Suprapubic skin (tissue), 4 donors: ENCODE measurements at regions not wholly inside any gene's neighbourhood (a gene's known extent, or its start where the extent isn't known, plus 50 kb on each side); places are given as distances from the start of the nearest gene placed in this dataset.
"Not testable (repeated sequence)": the region's sequence is repeated elsewhere in the genome, so short reads cannot be mapped to it uniquely, and the experiment has no call there.

Experiments used
- DNase-seq, 2 donors: peaks; one replicate each; pipeline ENCODE4 v3.0.0-alpha.2; 2019; ENCODE audit warnings: low spot score in 2 of 2
- H3K27ac ChIP-seq: fragments of 200-600 bp; sonication (generic); one replicate; pipeline ENCODE4 v1.5.1; 2019
- H3K27me3 ChIP-seq: fragments of 200-600 bp; sonication (generic); one replicate; pipeline ENCODE4 v1.5.1; 2019
- H3K36me3 ChIP-seq: fragments of 200-600 bp; sonication (generic); one replicate; pipeline ENCODE4 v1.5.1; 2019
- H3K4me1 ChIP-seq: fragments of 200-600 bp; sonication (generic); one replicate; pipeline ENCODE4 v1.5.1; 2019
- H3K4me3 ChIP-seq: fragments of 200-600 bp; sonication (generic); one replicate; pipeline ENCODE4 v1.5.1; 2019; ENCODE audit warnings: mild to moderate bottlenecking
- H3K9me3 ChIP-seq: fragments of 200-600 bp; sonication (generic); one replicate; pipeline ENCODE4 v1.5.1; 2019
- EP300 ChIP-seq: sonication (generic); formaldehyde crosslinking; IDR thresholded peaks from one replicate; pipeline ENCODE4 v1.6.1; 2017; ENCODE audit warnings: antibody characterized with exemption
- POLR2A ChIP-seq, 2 donors: fragments of 450-650 bp; IDR thresholded peaks; one replicate each; pipeline ENCODE4 v1.6.1; 2017; ENCODE audit warnings: antibody characterized with exemption in 2 of 2, mild to moderate bottlenecking in 2 of 2, moderate library complexity in 2 of 2
- POLR2AphosphoS5 ChIP-seq, 3 donors: sonication (generic); formaldehyde crosslinking; IDR thresholded peaks; one replicate each; pipeline ENCODE4 v1.6.1; 2017; ENCODE audit warnings: antibody characterized with exemption in 3 of 3
- WGBS: methylation state at CpG from one replicate; pipeline ENCODE4 v1.1.5; 2018; 5-methylcytosine and 5-hydroxymethylcytosine counted together
- TF ChIP-seq, protein P1 (sequence below), 2 donors: fragments of 200-600 bp in 1 of 2; fragments of 450-650 bp in 1 of 2; sonication (generic) in 1 of 2; IDR thresholded peaks; one replicate each; pipeline ENCODE4 v1.5.1; 2016 to 2019; ENCODE audit warnings: antibody characterized with exemption in 2 of 2, mild to moderate bottlenecking in 1 of 2, moderate library complexity in 1 of 2

DNA sequence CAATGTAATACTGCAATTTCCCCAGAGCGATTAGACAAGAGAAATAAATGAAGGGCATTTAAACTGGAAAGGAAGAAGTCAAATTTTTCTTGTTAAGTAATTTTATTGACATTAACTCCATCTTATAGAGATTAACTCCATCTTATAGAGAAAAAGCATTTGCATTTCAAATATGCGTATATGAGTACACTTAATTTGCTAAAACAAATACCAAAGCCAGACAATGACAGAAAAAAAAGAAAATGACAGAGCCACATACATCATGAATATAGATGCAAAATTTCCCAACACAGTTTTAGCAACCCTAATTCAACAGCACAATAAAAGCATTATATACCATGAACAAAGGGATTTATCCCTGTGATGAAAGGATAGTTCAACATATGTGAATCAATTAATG is 1293.1 kb upstream of the EYS start:
- TF ChIP-seq EP300 (no peak), POLR2AphosphoS5 (IDR thresholded peaks at IDR 0.05) (no peak), POLR2A (IDR thresholded peaks at IDR 0.05) (no peak)
- TF ChIP-seq, protein P1, sequence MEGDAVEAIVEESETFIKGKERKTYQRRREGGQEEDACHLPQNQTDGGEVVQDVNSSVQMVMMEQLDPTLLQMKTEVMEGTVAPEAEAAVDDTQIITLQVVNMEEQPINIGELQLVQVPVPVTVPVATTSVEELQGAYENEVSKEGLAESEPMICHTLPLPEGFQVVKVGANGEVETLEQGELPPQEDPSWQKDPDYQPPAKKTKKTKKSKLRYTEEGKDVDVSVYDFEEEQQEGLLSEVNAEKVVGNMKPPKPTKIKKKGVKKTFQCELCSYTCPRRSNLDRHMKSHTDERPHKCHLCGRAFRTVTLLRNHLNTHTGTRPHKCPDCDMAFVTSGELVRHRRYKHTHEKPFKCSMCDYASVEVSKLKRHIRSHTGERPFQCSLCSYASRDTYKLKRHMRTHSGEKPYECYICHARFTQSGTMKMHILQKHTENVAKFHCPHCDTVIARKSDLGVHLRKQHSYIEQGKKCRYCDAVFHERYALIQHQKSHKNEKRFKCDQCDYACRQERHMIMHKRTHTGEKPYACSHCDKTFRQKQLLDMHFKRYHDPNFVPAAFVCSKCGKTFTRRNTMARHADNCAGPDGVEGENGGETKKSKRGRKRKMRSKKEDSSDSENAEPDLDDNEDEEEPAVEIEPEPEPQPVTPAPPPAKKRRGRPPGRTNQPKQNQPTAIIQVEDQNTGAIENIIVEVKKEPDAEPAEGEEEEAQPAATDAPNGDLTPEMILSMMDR (IDR thresholded peaks at IDR 0.05), result no peak
- Histone ChIP-seq H3K27ac (no peak overlapping the region), H3K9me3 (no peaks in the 10 kb centered on the region), H3K27me3 (no peaks in the 10 kb centered on the region), H3K4me3 (no peak overlapping the region), H3K4me1 (no peaks in the 10 kb centered on the region), H3K36me3 (no peaks in the 10 kb centered on the region)
- DNase-seq, result no peak
- 89% methylated on average over 2 of the region's 2 CpGs for WGBS

DNA sequence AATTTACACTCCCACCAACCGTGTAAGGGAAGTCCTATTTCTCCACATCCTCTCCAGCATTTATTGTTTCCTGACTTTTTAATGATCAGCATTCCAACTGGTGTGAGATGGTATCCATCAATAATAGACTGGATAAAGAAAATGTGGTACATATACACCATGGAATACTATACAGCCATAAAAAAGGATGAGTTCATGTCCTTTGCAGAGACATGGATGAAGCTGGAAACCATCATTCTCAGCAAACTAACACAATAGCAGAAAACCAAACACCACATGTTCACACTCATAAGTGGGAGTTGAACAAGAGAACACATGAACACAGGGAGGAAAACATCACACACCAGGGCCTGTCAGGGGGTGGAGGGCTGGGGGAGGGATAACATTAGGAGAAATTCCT is 1290.6 kb upstream of the EYS start:
- H3K27ac ChIP-seq, result not testable (repeated sequence)

DNA sequence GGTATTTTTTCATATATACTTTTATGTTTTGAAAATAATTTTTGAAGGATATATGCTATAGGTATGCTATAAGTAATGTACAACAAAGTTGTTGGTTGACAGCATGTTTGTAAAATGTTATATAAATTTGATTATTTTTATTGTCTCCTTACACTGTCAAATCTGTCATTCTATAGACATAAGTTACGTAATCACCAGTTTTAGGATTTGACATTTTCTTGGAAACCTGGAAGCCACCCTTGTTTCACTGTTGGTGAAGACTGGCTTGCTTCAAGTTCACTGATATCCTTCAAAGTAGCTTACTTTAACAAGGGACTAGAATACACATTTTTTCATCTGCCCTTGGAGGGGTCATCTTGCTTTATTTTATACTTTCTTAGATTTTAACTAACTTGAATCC is 1288.6 kb upstream of the EYS start:
- no peak overlapping the region for H3K4me3 ChIP-seq
- TF ChIP-seq EP300 (no peak), POLR2AphosphoS5 (IDR thresholded peaks at IDR 0.05) (no peak), POLR2A (IDR thresholded peaks at IDR 0.05) (no peak)
- TF ChIP-seq, protein P1 (IDR thresholded peaks at IDR 0.05), result no peak
- H3K9me3 ChIP-seq, result no peaks in the 10 kb centered on the region
- no peaks in the 10 kb centered on the region for H3K36me3 ChIP-seq
- H3K27me3 ChIP-seq, result no peaks in the 10 kb centered on the region
- no peaks in the 10 kb centered on the region for H3K4me1 ChIP-seq
- WGBS, result 76% methylated on average over 1 of the region's 1 CpG
- DNase-seq, result no peak
- H3K27ac ChIP-seq, result no peak overlapping the region

More for the DNA sequence above, 1290.6 kb upstream of the EYS start:
- not testable (repeated sequence) for H3K4me1 ChIP-seq, H3K27me3 ChIP-seq, H3K4me3 ChIP-seq, DNase-seq, H3K36me3 ChIP-seq, H3K9me3 ChIP-seq
- 87% methylated on average over 1 of the region's 1 CpG for WGBS

DNA sequence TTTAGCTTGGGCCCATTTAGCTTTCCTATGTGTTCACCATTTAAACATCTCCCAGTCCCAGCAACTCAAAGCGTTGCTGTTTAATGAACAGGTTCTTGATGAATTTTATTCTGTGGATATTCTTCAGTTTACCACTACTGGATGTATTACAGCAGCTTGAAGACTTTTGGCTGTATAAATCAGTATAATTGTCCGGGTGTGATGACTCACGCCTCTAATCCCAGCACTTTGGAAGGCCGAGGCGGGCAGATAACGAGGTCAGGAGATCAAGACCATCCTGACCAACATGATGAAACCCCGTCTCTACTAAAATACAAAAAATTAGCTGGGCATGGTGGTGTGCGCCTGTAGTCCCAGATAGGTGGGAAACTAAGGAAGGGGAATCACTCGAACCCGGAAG is 1286.7 kb upstream of the EYS start:
- not testable (repeated sequence) for H3K9me3 ChIP-seq, H3K4me1 ChIP-seq, H3K36me3 ChIP-seq, H3K27ac ChIP-seq, H3K4me3 ChIP-seq, H3K27me3 ChIP-seq, DNase-seq
- WGBS, result 88% methylated on average over 10 of the region's 10 CpGs

DNA sequence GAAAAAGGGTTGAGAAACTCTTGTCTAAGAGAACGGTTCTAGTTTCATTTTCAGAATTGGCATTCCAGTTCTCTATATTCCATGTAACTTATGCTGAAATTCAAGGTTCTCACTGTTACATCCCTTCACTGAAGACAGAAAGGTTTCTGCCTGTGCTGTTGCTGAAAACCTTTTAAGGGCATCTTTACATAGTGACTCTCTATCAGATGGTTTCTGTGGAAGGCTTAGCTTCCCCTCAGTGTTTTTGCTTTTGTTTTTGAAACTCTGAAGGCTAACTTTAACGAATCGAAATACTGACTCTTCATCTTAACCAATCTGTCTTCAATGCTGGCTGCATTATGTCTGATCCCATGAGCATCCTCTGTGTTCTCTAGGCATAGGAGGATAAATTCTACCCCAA is 1286.2 kb upstream of the EYS start:
- no peaks in the 10 kb centered on the region for H3K4me1 ChIP-seq
- TF ChIP-seq POLR2A (IDR thresholded peaks at IDR 0.05) (no peak), EP300 (no peak), POLR2AphosphoS5 (IDR thresholded peaks at IDR 0.05) (no peak)
- TF ChIP-seq, protein P1 (IDR thresholded peaks at IDR 0.05), result no peak
- no peaks in the 10 kb centered on the region for H3K9me3 ChIP-seq
- 83% methylated on average over 3 of the region's 3 CpGs for WGBS
- no peaks in the 10 kb centered on the region for H3K27me3 ChIP-seq
- no peak overlapping the region for H3K27ac ChIP-seq
- DNase-seq, result no peak
- H3K36me3 ChIP-seq, result no peaks in the 10 kb centered on the region
- H3K4me3 ChIP-seq, result no peak overlapping the region

DNA sequence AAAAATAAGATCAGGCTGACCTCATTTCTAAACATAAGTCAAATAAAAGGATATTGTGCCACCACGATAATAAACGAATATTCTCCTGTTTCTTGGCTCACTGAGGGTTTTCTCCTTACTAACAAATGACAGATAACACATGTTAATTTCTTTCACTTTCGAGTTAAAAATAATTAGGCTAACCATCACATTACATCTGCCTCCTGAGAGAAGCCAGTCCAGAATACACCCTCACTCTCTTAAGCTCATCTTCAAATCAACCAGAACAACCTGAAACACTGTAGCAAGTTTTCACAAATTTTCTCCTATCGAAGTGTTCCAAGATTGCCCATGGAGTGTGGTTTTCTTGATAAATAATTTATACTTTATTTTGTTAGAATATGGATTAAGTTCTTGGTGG is 1285.6 kb upstream of the EYS start:
- no peaks in the 10 kb centered on the region for H3K36me3 ChIP-seq
- TF ChIP-seq POLR2AphosphoS5 (IDR thresholded peaks at IDR 0.05) (no peak), EP300 (no peak), POLR2A (IDR thresholded peaks at IDR 0.05) (no peak)
- TF ChIP-seq, protein P1 (IDR thresholded peaks at IDR 0.05), result no peak
- 76% methylated on average over 4 of the region's 4 CpGs for WGBS
- H3K4me3 ChIP-seq, result no peak overlapping the region
- H3K27ac ChIP-seq, result no peak overlapping the region
- DNase-seq, result no peak
- no peaks in the 10 kb centered on the region for H3K9me3 ChIP-seq
- no peaks in the 10 kb centered on the region for H3K4me1 ChIP-seq
- no peaks in the 10 kb centered on the region for H3K27me3 ChIP-seq
